Glomerular visceral epithelial cell (primary cell): ENCODE measurements at regions not wholly inside any gene's neighbourhood (a gene's known extent, or its start where the extent isn't known, plus 50 kb on each side); places are given as distances from the start of the nearest gene placed in this dataset.

Experiments used
- DNase-seq: peaks from one replicate; pipeline ENCODE4 v3.0.0-alpha.2; 2016; ENCODE audit errors: extremely low spot score

DNA sequence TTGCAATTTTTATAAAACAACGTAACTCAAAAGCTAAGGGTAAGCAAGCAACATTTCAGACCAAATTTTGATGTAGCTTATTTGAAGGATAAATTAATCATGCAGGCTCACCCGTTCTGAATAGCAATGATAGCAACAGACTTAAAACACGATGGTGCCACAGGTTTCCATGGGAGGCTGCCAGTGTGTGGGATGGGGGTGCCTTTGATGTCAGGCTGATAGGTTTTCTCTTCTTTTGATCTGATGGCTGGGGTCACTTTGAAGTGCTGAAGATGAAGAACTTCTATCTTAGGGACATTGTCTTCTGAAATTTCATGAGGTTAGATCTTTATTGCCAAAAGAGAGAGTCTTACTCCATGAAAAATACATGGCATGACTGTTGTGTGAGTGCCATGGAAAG lies 206.8 kb downstream of the LPIN1 start:
- no peak for DNase-seq

DNA sequence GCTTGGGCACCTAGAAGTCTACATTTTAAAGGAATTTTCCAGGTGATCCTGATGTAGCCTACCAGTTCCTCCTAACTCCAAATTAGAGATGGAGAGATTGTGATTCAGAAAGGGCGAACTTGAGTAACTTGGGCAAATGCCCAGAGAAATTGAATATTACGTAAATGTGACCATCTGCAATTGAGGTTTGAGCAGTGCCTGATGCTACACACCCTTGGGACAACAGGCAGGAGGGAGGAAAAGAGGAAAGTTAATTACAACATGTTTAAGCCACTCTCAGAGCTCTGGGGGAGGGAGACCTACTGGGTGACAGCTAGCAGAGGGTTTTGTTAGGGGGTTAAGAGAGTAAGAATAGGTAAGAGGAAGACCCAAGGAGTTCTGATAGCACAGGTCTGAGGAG lies 208.9 kb downstream of the LPIN1 start:
- DNase-seq: no peak

DNA sequence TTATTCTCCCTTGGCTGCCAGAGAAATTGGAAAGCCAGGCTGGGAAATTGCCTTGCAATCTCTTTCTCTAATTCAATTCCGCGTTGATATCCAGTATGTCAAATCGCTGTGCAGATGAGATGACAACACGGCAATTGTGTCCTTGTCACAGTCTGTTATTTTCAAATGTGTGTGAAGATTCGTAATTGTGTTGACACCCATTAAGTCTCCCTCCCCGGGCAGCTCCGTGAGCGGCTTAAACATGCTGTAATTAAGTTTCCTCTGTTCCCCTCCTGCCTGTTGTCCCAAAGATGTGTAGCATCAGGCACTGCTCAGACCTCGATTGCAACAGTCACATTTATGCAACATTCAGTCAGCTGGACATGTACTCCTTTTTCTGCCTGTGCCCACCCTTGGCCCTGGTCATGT lies 209.5 kb downstream of the LPIN1 start:
- no peak for DNase-seq

DNA sequence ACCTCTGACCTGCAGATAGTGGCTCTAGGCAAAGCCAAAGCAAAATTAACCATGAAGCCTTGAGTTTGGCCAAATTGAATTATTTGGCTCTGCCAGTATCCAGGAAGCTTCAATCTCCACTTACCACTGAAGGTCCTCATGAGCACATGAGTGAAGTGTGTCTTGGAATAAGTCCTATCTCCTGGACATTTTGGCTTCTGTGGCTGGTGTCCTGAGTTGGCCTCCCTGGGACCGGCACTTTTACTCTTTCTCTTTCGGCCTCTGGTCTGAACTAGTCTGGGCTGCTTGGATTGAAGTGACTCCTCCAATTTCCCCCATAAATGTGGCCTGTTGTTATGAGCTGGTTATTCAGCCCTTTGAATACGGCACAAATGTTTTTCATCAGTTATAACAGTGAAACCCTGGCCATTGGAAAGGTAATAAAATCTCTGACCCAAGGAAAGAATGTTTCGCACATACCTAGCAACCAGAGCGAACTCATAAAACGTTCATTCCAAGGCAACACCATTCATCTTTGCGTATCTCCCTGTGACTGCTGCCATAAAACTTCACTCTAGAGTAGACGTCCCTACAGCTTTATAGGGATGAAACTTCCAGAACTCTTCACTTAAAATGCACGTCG lies 216.4 kb downstream of the LPIN1 start:
- no peak for DNase-seq

DNA sequence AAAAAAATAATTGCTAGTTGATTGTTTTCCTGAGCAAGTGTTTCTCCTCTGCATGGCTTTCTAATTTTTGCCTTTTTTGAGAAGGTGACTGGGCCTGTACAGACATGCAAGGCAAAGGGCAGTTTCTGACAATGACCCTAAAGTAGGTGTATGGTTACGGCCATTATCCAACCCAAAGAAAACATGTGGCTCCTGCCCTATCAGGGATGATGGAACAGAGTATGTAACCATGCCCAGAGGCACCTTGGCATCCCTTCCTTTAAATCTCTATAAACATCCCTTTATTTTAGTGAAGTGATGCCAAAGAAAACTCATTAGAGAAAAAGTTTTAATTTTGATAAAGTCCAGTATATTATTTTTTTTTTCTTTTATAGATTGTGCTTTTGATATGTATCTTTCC lies 217.5 kb downstream of the LPIN1 start:
- DNase-seq: no peak

DNA sequence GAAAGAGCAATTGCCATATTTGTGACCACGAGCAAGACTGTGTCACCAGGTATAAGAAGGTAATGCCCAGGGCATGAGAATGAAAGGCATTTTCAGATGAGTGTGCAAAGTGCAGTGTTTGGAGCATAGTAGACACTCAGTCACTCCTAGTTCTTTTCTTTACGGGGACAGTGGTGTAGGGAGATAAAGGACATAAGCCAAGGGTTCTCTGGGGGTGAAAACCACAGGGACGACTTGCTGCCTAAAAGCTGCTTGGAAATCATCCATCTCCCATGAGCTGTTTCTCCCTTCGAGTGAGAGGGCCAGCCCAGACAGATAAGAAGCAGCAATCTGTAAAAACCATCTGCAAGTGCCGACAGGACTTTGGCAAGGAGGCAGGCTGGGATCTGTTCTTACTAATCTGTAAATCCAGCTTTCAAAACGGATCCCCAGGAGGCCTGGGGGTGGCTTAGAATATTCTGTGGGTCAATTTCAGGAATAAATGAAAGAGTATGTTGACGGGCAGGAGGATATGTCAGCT lies 221.6 kb downstream of the LPIN1 start:
- DNase-seq: no peak

DNA sequence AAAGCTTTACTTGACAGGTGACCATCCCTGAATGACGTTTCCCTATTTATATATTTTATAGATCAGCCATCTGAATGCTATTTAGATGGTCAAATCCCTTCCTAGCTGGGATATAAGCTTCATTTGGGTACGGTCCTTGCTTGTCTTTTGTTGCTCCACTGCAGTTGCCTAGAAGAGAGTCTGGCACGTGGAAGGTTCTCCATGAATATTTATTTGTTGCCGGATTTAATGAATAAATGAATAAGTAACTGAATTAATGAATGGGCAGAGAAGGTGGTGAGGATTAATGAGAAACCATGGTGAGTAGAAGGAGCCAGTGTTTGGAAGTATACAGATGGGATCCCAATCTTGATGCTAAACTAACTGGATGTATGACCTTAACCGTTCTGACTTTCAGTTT lies 222.1 kb downstream of the LPIN1 start:
- DNase-seq: no peak

DNA sequence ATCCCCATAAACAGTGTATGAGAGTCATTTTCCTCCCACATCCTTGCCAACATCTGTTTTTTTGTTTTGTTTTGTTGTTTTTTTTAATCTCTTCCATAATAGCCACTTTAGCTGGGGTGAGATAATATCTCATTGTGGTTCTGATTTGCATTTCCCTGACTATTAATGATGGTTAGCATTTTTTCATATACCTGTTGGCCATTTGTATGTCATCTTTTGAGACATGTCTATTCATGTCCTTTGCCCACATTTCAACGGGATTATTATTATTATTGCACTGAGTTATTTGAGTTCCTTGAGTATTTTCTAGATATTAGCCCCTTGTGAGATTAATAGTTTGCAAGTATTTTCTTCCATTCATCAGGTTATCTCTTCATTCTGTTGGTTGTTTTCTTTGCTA lies 223.3 kb downstream of the LPIN1 start:
- no peak for DNase-seq

DNA sequence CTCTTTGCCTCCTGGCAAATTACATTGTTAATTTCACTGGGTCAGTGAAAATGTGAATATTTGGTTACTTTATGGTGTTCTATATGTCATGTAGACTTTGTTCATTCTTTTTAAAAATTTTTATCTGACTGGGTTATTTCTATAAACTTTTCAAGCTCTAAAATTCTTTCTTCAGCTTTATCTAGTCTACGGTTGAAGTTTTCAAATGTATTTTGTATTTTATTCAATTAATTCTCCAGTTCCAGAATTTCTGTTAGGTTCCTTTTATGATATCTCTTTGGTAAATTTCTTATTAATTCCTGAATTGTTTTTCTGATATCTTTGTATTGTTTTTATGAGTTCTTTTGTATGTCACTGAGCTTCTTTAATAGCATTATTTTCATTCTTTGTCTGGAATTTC lies 228.1 kb downstream of the LPIN1 start:
- no peak for DNase-seq

DNA sequence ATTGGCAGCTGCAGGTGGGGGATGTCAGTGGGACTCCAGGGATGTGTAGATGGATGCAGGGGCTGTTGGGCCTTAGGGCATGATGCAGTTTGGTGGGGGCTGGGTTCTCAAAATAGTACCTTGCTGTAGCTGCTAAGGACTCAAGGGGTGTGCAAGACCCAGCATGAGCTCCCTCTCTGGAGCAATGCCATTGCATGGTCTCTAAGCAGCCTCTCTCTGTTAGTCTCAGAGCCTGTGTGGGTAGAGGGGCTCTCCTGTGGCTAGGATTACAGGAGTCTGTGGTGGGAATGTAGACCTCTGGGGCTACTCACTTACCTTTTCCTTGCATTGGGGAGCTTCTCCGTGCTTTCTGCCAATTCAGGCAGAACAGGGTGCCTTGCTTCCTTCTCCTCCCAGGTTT lies 228.9 kb downstream of the LPIN1 start:
- DNase-seq: no peak

DNA sequence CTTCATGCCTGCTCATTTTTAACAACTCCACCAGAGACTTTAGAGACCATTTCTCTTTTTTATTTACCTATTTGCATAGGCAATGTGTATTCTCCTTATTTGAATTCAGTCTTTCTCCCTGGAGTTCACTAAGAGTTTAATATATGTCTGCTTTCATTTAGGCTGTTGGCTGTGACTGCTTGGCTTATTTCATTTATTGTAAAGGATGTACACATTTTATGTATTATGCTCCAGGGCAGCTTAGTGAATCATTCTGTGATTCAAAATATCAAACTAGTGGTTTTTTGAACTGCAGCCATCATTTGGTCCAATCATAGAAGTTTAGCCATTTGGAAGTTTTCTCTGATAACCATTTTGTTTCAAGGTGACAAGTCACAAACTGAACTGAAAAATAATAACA lies 229.6 kb downstream of the LPIN1 start:
- no peak for DNase-seq

DNA sequence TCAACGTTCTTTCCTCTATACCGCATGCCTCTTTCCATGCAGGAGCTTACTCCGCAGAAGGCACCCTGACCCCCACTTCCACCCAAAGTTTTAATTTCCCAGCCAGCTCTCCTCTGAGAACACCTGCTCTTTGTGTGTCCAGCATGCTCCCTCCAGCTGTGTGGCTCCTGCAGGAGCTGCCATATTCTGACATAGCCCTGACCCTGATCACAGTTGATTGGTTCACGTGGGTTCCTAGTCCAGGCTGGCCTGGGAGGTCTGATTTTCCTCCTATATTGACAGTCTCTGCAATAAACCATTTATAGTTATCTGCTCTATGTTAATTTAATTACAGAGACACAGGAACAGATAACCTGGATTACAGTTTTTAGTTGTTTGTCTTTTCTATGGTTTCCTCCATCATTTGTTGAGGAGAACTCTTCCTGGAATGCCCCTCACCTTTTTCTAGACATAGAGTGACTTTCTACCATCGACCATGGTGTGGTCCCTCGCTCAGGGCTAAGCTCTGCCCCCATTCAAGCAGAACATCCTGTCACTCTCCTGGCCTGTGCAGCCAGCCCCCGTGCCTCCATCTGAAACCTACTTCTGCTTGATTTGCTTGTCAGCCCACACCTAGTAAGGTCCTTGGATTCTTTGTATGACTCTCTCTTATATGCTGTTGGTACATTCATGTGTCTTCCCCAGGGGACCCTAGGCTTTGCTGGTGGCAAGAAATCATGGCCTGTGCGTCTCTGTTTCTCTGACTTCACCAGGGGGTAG lies 231.5 kb downstream of the LPIN1 start:
- DNase-seq: no peak

DNA sequence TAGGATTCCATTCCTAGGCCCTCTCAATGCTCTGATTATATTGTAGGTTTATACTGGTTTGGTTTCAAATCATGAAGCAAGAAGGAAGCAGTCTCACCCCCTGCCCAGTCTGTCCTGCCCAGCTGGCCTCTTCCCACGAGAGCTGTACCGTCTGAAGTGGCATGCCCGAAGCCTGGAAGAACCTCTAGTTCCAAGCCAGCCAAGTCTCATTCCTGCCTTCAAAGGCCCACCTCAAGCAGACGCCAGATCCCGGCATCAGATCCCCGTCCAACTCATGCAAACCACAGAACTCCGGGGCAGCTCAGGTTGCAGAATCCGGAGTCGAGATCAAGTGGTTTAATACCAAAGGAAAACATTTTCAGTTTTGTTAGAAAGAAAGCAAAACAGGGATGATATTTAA lies 234.4 kb downstream of the LPIN1 start:
- no peak for DNase-seq

DNA sequence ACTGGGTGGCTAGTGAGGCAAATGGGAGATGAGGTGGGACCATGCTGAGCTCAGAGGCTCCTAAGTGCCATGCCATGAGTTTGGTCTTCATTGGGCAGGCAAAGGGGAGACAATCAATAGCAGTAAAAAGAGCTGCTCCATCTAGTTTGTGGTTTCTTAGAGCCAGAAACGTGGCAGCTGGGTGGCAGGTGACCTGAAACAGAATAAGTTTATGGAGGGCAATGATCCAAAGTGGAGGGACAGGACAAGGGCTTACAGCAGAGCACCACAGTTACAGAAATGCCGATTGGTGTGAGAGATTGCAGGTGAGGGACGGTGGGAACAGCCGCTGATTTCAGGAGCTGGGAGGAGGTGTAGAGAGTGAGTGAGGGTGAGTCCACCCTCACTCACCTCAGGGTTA lies 237.0 kb downstream of the LPIN1 start:
- no peak for DNase-seq

DNA sequence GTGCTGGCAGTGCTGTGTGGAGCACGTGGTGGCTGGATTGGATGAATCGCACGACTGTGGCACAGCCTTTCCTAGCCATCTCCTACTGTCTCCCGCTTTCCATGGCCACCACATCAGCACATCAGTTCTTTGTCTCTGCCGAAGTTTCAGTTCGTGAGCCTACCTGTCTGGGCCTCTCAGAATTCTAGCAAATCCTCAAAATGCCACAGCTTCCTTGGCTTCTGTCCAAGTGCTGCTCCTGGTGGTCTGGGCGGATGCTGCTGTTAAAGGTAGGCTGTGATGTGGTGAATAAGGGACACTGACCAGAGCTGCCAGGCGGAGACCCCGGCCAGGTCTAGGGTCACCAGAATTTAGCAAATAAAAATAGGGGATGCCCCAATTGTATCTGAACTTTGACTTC lies 237.4 kb downstream of the LPIN1 start:
- DNase-seq: no peak

DNA sequence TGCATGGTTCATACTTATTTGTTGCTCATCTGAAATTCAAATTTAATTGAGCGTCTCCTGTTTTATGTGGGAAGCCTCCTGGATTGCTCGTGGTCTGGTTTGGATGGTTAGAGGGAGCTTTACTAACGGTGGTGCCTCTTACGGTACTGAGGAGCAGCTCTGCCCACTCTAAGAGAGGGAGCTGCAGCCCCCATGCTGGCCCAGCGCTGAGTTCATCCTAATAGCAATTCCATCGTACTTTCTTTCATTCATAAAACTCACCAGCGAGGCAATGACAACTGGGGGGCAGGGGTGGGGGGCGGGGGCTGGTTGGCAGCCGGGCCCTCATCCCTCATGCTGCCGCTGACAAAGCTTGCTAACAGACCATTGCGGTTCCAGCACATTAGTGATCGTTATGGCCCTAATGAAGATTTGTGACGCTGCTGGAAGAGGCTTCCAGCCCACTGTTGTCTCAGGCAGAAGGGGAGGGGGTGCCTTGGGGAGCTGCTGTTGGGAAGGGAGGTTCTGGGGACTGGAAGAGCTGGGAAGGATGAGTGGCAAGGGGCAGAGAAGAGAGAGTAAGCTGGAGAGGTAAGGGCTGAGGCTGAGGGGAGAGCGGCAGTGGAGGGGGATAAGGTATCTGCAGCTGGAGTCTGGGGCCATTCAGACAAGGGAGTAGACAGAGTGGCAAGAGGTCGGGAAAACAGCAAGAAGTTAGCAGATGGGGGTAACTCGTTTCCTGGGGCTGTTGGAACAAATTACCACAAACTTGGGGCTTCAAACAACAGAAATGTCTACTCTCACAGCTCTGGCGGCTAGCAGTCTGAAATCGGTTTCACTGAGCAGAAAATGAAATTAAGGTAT lies 238.1 kb downstream of the LPIN1 start:
- no peak for DNase-seq

DNA sequence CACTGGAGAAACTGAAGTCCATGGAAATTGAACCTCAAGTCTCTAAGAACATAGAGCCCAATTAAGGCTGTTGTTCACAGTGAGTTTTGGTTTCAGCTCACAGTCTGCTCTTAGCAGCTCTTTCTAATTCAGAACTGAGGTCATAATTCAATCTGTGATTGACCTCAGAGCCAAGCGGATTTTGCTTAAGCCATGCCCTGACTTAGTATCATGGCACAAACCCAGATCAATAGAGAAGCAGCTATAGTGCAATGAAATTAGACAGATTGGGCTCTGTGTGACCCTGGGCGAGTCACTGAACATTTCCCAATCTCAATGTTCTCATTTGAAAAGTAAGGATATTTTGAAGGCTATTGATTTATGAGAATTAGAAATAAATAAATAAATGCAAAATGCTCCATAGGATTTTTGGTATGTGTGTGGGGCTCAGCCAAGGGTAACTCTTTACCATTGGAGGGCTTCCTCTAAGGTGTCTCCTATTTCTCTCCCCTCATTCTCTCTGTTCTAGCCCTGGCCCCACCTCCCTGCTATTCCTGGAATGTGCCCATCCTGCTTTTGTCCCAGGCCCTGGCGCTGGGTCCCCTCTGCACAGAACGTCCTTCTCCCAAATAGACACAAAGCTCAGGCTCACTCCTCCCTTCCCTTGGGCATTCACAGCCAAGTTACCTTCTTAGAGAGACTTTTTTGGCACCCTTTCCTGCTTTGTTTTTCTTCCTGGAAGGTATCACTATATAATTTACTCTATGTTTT lies 239.6 kb downstream of the LPIN1 start:
- no peak for DNase-seq

DNA sequence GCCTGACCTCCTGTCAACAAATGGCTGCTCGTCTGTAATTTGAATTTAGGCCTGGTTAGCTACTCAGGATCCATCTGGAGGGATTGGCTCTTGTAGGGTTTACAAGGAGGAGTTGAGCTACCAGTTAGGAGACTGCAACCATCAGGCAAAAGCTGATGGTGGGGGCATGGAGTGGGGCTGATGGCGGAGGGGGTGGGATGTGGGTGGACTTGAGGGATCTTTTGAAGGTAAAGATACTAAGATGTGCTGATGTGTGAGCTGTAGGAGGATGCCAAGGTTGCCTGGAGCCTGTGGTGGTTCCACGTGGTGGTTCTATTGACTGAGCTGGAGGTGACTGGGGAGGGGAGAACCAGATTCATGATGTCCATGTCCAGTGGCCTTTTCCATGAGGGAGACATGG lies 240.7 kb downstream of the LPIN1 start:
- no peak for DNase-seq

DNA sequence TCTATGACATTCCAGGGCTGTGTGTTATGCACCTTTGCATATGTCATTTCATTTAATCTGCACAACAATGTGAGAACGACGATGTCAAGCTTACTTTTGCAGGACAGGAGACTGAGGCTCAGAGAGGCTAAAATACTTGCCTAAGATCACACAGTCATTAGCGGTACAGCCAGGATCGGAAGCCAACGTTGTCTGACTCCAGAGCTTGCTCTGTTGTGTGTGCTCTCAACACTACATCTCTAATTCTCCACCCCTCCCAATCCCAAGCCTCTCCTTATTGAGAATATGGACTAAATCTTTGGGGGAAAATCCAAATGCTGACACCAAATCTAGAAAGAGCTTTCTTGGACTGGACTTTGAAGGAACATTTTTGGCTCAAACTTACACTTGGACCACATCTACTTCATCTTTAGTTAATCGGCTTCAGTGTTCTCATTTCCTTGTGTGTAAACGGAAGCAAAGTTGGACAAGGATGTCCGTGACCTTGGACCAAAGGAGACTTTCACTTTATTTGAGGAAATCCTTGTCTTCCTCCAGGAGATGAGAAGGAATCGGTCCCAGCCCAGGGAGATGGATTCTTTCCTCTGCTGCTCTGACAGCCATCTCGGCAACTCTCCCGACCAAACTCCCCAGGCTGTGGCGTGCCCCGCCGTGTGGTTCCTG lies 242.4 kb downstream of the LPIN1 start:
- DNase-seq: no peak

DNA sequence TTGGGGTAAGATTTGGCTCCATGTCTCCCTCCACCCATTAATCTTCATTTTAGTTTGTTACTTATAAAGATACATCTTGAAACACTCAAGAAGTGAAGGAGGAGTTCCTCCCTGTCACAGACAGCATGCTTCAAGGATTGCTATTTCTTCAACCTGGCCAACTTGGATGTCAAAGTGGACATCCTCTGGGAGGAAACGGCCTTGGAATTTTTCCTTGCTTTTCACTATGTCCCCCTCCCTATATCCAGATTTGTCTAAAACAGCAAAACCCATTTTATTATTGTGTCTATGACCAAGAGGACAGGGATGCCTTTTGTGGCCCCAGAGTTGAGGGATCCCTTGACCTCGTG lies 242.9 kb downstream of the LPIN1 start:
- no peak for DNase-seq

DNA sequence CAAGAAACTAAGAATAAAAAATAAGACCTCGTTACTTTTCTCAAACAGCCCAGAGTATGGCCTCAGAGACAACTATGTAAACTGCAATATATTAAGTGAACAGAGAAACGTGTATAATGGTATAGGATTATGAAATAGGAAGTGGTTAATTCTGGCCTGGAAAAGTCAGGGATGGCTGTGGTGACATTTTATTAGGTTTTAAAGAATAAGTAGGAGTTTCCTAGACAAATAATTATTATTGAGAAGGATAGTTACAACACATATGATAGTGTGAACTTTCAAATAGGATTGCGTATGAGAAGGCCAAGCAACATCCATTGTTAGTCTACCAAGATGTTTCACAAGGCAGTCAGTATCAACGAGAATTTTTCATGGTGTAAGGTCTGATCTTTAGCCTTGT lies 244.1 kb downstream of the LPIN1 start:
- DNase-seq: no peak

DNA sequence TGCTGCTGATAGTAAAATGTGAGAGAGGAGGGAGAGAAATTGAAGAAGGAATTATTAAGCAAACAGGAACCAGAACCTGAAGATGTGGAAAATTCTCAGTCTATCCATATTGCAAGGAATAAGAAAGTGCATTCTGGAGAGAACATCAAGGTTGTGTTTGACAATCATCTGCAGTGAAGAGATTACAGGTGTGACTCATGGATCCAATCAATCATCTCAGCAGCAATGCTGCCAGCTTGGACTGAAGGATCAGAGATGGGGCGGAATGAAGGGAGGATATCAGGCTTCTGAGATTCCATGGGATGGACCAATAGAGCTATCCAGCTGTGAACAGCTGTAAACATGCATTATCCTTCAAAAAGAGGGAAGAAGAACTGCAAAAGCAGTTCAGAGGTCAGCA lies 247.3 kb downstream of the LPIN1 start:
- no peak for DNase-seq
